Suppressor macrophage (primary cell): ENCODE measurements at regions not wholly inside any gene's neighbourhood (a gene's known extent, or its start where the extent isn't known, plus 50 kb on each side); places are given as distances from the start of the nearest gene placed in this dataset.

Source experiments
- DNase-seq, 4 experiments: peaks; one replicate each; pipeline ENCODE4 v3.0.0-alpha.2; 2020 to 2022

- DNase-seq, result no peak
Observed at GRCh38 chr10:58932577-58933314, 243.7 kb upstream of the PHYHIPL start.

DNA sequence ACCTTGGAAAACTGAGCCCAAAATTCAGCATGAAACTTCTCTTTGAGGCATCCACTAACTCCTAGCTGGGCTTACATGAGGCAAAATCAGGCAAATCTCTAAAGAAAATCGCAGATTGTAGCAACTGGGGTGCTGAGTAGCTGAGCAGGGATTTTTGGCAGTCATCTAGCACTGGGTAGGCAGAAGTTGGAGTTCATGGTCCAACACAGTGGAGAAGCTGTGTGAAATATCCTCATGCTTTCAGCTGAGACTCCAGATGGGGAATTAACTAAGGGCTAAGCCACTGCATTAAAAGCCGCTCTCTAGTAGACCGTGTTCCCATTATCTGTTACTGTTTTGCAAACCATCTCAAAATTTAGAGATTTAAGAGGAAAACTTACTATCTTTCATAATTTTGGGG lies 240.1 kb upstream of the PHYHIPL start:
- DNase-seq, result no peak

DNA sequence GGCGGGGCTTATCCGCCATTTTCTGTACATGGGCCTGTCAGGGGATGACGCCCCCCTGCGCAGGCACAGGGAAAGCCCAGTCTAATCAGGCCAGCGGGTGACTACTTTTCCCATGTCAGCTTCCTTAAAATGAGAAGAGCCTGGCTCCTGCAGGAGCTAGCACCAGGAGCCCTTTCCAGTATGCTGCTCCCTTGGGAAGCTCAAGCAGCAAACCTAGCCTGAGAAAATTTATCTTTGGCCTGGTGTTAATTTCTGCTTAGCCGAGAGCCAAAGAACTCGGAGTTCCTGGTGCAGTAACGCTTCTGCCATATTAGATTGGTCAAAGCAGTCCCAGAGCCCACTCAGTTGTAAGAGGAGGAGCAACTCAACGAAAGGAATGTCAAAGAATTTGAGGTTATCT lies 239.0 kb upstream of the PHYHIPL start:
- no peak for DNase-seq

- no peak for DNase-seq
Observed at GRCh38 chr10:58942724-58943123, 233.7 kb upstream of the PHYHIPL start.

- DNase-seq, result no peak
Observed at GRCh38 chr10:58943256-58943890, 233.1 kb upstream of the PHYHIPL start.

DNA sequence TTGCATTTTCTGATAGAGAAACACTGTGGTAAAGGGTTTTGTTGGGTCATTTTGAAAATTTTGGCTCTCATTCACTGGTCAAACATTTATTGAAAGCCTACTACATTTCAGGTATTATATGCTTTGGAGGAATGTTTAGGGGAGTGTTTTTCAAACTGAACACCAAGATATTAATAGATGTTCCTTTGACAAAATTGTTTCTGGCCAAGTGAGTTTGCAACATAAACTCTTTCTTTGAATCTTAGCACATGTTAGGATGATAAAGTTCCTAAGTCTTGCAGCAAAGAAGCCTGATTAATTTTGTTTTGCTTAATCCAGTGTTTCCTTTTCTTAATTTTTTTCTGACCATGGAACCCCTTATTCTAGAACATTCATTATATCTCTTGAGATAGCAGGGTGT lies 232.5 kb upstream of the PHYHIPL start:
- DNase-seq, result no peak

DNA sequence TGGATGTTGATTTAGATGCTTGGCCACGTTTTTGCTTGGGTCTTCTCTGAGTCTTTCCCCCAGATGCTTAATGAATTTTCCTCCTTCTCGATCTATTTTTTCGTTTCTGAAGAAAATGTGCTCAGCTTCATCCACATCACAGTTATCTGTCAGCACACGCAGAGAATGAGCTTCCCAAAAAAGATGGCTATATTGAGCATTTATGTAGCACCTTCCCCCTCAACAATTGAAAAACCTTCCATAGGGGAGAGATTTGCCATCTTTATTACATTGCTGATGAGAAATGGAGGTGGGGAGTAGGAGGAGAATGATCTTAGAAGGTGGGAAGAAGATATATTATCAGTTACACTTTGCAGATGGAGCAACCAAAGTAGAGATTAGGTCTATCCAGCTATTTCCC lies 228.1 kb upstream of the PHYHIPL start:
- DNase-seq, result no peak

GRCh38 chr10:58950618-58951017 lies 225.8 kb upstream of the PHYHIPL start:
- no peak for DNase-seq

GRCh38 chr10:58951087-58951486 lies 225.4 kb upstream of the PHYHIPL start:
- DNase-seq, result no peak

DNA sequence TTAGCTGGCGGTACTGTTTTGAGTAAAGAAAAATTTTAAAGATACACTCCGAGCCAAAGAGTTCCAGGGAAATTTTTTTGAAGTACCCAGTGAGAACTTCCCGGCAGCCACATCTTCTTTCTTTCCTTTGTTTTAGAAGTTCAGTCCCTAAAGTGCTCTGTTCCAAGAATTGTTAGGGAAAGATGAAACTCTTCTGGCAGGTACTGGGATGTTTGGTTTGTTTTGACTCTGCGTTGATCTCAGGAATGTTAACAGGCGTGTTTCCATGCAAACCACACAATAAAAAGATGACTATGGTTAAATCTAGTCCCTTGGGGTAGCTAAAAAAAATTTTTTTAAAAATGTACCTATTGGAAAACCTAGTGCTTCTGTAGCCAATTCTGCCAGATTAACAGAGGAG lies 224.7 kb upstream of the PHYHIPL start:
- DNase-seq, result no peak

DNA sequence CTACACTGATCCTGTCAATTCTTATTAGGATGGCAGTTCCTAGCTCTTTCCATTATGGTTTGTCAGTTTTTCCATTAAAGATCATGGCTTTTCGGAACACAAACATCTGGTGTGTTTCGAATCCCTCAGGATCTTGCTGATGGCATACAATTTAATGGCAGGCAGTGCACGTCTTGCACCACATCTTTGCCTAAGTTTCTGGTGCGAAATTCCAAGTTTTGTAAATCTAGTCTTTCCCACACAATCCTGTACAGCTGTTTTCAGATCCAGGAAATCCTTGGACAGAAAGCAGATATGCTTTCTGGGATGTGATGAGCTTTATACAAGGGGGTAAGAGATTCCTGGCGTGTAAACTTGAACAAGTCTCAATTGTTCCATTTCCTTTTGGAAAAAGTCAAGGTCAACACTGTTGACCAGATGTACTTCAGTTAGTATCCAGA lies 224.3 kb upstream of the PHYHIPL start:
- no peak for DNase-seq

- DNase-seq, result peak; percentile 23 to 39 (median 27)
Observed at GRCh38 chr10:58952747-58953466, 223.5 kb upstream of the PHYHIPL start.

GRCh38 chr10:58954178-58954577 lies 222.3 kb upstream of the PHYHIPL start:
- no peak for DNase-seq

- DNase-seq, result no peak
Observed at GRCh38 chr10:58955615-58956014, 220.8 kb upstream of the PHYHIPL start.

DNA sequence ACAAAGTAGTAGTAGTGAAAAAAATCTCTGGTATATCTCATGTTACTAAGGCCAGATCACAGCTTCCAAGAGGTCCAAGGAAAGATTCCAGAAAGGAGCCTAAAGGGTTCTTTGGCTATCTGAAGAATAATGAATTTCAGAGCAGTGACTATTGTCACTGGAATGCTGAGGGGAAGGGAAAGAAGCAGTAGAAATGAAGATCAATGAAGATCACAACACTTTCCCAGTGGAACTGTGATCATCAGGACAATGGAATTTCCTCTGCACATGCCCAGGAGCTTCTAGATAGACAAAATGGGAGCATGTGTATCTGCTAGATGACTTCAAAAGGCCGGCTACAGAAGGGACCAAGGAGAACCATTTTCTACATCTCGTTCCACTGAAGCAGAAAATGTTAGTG lies 219.5 kb upstream of the PHYHIPL start:
- DNase-seq, result no peak

GRCh38 chr10:58957517-58957916 lies 218.9 kb upstream of the PHYHIPL start:
- no peak for DNase-seq

DNA sequence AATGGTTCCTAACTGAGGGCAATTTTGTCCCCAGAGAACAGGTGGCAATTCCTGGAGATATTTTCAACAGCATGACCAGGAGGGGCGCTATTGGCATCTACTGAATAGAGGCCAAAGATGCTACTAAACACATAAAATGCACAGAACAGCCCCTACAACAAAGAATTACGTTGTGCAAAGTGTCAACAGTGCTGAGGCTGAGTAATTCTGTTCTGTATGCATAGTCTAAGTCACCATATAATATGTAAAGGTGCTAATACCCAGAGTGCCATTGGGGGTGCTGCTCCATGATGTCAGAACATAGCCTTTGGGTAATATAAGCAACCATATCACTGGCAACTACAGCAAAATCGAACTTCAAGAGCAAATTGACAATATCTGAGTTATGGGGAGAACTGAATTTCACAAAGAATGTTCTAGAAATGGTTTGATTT lies 213.3 kb upstream of the PHYHIPL start:
- DNase-seq, result peak in 1 of 4 experiments; percentile 2

DNA sequence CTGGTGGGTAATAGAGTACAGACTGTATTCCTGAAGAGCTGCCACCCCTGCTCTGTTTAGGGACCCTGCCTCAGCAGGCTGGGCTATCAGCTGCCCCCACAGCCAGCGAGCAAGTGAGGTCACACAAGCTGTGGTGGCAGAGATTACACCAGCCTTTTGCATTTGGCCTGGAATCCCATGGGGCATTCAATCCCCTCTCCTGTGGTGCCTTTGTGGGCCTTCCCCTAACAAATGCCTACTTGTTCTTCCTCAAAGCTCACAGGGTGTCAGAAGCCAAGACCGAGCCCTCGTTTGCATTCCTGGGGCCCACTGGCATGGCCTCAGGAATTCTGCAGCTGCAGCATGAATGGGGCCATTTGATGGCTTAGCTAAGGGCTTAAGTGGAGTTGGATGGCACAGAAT lies 212.7 kb upstream of the PHYHIPL start:
- no peak for DNase-seq

- DNase-seq, result no peak
Observed at GRCh38 chr10:58965855-58966254, 210.6 kb upstream of the PHYHIPL start.

GRCh38 chr10:58967551-58968388 lies 208.7 kb upstream of the PHYHIPL start:
- no peak for DNase-seq

DNA sequence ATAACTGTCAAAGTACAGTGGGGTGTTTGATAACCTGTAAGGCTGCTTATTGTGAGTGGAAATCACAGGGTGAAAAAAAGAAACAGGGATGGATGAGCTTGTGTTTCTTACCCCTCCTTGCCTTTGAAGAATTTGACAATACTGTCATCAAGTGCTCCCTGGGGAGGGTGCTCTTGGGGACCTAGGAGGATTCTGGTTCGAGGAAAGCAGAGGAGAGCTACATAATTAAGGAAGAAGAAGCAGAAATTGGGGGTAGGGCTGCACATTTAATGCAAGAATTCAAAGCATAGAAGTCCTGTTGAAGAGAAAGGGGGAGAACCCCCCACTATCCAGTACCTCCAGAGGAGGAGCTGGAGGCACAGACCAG lies 208.1 kb upstream of the PHYHIPL start:
- no peak for DNase-seq

- no peak for DNase-seq
Observed at GRCh38 chr10:58969576-58969975, 206.9 kb upstream of the PHYHIPL start.
